ENCODE measurements at regions not wholly inside any gene's neighbourhood (a gene's known extent, or its start where the extent isn't known, plus 50 kb on each side); places are given as distances from the start of the nearest gene placed in this dataset.

DNA sequence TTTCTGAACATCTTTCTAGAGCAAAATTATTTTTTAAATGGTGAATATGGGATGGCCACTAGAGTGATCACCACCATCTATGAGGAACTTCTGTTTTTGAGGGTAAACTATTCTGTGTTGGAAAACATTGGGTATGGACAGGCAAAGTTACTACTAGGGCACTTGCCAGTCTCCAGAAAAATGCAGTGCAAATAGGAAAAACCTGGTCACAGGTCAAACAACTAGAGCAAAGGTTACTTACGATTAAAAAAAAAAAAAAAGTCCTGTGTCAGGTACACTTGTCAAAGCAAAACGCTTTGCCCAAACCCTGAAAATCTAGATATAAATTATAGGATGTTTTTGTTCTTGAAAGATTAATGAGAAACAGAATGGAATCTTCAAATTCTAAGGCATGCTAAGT is 66.2 kb downstream of the SLITRK1 start:
- TF ChIP-seq LEF1 (IDR thresholded peaks at IDR 0.05; ENCODE audit: borderline replicate concordance) (no peak), CTBP1 (IDR thresholded peaks at IDR 0.05; ENCODE audit: borderline replicate concordance) (no peak), SP1 (IDR thresholded peaks at IDR 0.05) (no peak), SUZ12 (IDR thresholded peaks at IDR 0.05) (no peak), FOXM1 (IDR thresholded peaks at IDR 0.05; ENCODE audit: borderline replicate concordance) (no peak), ARNT (IDR thresholded peaks at IDR 0.05) (no peak), NFRKB (IDR thresholded peaks at IDR 0.05) (no peak), FOXK2 (IDR thresholded peaks at IDR 0.05) (no peak), BHLHE40 (IDR thresholded peaks at IDR 0.05; ENCODE audit: borderline replicate concordance) (no peak), ELF4 (IDR thresholded peaks at IDR 0.05) (no peak), FOXA1 (IDR thresholded peaks at IDR 0.05) (no peak), HDGF (IDR thresholded peaks at IDR 0.05; ENCODE audit: borderline replicate concordance) (no peak), ZNF384 (IDR thresholded peaks at IDR 0.05) (no peak), TARDBP (IDR thresholded peaks at IDR 0.05) (no peak)
